LHCN-M2 (cell line): ENCODE measurements at regions not wholly inside any gene's neighbourhood (a gene's known extent, or its start where the extent isn't known, plus 50 kb on each side); places are given as distances from the start of the nearest gene placed in this dataset.

ENCODE experiments used
- DNase-seq: peaks from one replicate; pipeline ENCODE4 v3.0.0-alpha.2; 2012; ENCODE audit warnings: low read depth

GRCh38 chr21:14722841-14723483 lies 176.8 kb upstream of the SAMSN1 start:
- no peak for DNase-seq

- no peak for DNase-seq
Observed at GRCh38 chr21:14720237-14720636, 174.1 kb upstream of the SAMSN1 start.

DNA sequence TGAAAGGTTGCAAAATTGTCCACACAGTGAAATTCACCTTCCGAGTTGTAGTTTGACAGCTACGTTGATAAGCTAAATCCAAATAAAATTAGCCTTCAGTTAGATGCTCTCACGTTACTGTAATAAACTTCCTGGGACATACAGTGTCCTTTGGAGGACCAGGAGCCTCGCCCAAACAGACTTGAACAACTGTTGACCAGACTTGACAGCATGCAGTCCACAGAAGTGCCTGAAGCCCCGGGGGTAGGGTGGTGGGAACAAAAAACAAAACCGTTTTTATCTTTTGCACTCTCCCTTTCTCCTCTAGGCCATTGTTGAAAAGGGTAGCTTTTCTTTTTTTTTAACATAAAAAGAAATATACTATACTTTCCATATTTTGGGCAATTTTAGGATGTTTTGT lies 172.8 kb upstream of the SAMSN1 start:
- DNase-seq: no peak

- no peak for DNase-seq
Observed at GRCh38 chr21:14716761-14717396, 170.8 kb upstream of the SAMSN1 start.

DNA sequence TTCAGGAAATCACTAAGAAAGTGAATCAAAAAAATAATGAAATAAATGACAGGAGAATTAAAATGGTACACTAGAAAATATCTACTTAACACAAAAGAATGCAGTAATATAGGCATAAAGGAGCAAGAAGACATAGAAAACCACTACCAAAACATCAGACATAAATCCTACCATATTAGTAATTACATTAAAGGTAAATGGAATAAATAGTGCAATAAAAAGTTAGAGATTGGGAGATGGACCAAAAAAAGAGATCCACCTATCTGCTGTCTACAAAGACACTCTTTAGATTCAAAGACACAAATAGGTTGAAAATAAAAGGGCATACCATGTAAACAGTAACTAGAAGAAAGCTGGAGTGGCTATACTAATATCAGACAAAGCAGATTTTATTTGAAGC lies 167.0 kb upstream of the SAMSN1 start:
- DNase-seq: no peak

- DNase-seq: peak; percentile 3
Observed at GRCh38 chr21:14712121-14712715, 166.1 kb upstream of the SAMSN1 start.

GRCh38 chr21:14711287-14711686 lies 165.2 kb upstream of the SAMSN1 start:
- no peak for DNase-seq

GRCh38 chr21:14707511-14708020 lies 161.5 kb upstream of the SAMSN1 start:
- DNase-seq: no peak

DNA sequence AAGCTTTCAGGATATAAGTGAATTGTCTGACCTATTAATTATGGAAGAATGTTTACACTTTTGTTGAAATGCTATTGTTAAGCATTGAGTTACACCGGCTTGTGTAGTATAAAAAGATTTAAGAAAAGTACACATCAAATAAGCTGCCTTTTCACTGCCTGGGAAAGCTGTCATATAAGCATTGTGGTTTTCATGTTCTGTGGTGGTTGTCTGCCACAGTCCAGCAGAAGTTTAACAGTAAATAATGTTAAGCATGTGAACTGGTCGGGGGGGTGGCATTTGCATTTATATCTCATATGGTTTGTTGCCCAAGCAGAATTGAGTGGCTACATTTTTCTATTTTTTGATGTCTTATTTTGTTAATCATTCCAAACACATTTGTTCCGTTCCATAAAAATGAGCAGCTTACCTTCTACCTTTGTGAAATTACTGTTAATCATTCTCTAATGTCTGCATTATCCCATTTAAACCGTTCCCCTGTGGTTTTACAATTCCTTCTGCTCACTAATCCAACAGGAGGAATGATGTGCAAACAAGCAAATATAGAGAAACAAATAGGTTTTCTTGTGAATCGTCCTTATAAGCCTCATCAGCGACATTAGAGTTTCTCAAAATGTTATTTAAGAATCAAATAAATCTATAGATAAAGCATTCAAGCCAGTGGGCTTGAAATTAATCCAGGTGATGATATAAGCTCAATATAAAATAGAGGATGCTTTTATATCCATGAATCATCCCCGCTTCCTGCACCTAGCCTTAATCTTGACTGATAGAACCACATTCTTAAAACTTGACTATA lies 160.8 kb upstream of the SAMSN1 start:
- no peak for DNase-seq

DNA sequence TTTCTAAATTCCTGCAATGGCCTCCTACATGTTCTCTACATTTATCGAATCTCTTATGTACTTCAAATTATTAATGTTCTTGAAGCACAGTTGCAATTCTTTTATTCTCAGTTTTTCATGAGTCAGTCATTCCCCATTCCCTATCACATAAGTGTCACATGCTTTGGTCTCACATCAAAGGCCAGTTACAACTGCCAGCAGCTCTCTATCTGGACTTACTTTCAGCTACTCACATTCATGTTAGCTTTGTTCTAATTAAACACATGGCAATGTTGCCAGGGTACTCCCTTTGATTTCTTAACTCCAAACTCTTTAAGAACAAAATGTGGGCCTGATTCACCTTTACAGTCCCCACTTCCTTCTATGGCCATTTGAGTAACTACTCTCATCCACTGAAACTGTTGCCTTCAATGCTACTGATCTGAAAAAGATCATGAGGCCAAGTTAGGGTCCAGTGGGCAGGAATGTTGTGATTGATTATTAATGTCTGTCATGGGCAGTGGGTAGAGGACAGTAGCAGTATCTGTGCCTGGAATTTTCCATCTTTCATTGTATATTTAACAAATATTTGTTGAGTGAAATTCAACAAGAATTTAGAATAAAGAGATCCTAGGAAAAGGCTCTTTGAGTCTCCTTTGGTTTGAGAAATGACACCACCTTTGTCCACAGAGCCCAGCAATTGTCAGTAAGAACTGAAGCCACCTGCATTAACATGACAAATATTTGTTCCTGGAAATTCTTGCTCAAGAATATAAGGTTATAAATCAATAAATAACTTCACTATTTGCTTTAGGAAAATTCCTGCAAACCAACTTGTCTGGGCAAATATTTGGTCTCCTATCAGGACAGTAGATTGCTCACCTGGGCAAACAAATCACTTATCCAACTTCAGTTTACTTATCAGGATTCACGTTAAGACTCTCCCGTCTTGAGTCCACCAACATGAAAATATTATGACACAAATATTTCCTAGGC lies 153.6 kb upstream of the SAMSN1 start:
- DNase-seq: no peak

- DNase-seq: no peak
Observed at GRCh38 chr21:14697769-14698168, 151.7 kb upstream of the SAMSN1 start.

DNA sequence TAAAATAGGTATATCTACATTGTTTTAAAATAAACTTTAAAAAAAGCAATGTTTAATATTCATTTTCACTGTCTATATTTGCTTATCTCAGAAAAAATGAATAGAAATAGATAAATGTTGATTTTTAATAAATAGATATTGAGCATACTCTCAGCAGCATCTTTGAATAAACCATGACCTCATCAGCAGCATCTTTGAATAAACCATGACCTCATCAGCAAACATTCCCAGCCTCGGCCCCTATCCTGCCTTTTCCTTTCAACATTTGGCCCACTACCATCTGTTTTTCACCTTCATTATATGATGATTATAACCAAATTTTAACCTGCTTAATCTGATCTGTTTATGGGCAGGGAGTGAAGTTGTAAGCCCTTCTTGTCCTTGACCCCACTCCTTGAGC lies 148.7 kb upstream of the SAMSN1 start:
- no peak for DNase-seq

- DNase-seq: no peak
Observed at GRCh38 chr21:14693997-14694396, 147.9 kb upstream of the SAMSN1 start.

DNA sequence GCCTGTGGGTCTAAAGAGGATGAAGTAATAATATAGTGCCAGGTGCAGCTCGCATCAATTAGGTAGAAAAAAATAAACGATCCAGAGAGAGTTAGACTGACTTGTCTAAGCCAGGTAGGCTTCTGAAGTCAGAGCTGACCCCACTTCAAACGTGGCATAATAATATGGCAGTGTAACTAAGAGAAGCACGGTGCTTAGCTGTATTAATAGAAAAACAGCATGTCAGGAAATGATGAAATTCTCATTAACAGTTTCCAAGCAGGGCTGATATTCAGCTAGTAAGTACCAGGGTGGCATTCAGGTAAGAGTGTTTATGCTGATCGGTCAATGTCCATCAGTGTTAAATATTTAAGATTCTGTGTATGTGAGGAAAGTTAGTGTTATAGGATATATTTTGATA lies 145.8 kb upstream of the SAMSN1 start:
- DNase-seq: no peak

DNA sequence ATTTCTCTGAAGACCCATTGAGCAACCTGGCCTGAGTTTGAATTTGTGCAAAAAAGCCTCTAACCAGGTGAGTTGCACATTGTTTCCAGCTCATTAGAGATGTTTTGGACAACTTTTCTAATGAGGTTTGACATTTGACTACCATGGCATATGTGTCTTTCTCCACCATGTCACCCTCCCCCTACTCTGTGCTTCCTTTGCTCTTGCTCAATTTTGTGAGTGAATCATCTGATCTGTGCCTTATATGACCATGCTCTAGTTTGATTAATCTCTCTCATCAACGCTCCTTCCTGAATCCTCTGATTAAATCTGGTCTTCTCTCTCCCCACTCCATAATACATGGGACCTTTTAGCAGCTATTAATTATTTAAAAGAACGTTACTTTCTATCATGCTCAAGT lies 144.8 kb upstream of the SAMSN1 start:
- no peak for DNase-seq

GRCh38 chr21:14688936-14689335 lies 142.8 kb upstream of the SAMSN1 start:
- DNase-seq: no peak

DNA sequence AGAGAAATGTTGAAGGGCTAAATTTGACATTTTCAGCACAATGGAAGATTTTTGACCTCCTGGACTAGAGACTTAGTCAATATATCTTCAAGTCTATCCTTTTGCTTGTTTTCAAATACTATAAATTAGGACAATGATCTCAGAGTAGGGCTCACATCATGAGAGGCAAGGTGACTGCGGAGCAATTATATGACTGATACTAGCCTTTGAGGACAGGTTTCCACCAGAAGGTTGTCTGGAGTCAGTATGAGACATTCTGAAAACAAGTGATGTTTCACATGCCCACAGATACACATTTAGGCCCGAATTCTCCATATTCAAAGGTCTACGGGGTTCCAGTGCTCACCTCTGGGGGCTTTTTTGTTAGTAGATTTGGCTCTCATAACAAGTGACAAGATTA lies 142.3 kb upstream of the SAMSN1 start:
- DNase-seq: no peak

- peak; percentile 3 for DNase-seq
Observed at GRCh38 chr21:14687268-14687625, 141.1 kb upstream of the SAMSN1 start.

DNA sequence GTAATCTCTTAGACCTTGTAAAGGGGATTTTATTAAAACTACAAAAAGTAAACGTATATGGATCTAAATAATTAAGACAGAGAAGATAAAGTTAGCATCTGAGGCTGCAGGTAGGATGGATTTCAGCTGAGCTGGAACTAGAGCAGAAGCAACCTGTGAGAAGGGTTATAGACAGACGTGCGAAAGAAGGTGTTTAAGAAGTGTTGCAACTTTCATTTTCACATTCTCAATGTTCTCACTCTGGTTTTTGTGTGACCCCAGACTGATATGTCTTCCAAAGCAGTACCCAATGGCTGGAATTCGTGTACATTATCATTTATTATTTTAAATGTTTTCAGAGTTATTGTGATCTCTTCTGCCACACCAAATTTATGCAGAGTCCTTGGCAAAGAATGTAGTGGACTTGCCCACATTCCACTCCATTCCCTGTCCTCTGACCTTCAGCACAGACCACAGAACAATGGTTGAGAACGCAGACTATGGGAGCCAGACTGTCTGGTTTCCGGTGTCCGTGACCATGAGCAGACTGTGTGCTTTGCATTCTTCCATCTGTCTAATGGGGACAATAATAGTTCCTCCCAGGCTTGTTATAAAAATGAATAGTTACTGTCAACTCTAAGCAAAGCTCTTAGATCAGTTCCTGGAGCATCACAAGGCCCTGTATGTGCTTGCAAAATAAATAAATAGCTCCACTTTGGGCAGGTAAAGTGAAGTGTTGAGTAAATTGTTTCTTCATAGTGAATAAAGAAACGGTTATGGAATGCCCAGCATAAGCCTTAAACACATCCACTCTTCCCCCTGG lies 140.6 kb upstream of the SAMSN1 start:
- DNase-seq: no peak

DNA sequence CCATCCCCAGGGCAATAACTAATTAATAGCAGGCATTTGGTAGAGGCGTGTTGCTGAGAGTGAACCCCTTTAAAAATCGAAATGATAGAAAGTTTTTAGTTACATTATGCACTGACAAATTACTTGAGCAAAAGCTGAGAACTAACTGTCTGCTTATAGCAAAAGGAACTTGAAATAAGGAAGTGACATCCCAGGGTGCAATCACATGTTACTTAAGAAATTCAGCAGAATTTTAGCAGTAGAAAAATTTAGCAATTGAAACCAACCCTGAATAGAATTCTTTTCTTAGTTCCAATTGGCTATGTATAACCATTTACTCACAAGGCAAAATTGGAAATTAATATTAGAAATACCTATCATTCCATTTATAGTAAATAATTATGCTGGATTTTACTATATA lies 139.5 kb upstream of the SAMSN1 start:
- no peak for DNase-seq
